H1 (cell line): ENCODE measurements at regions not wholly inside any gene's neighbourhood (a gene's known extent, or its start where the extent isn't known, plus 50 kb on each side); places are given as distances from the start of the nearest gene placed in this dataset.

Source experiments
- CTBP2 ChIP-seq: IDR thresholded peaks from 2 replicates; pipeline ENCODE4 v1.7.0; 2011; ENCODE audit warnings: borderline replicate concordance, mild to moderate bottlenecking, moderate library complexity, mixed read lengths, low read length; ENCODE audit not compliant: insufficient read depth, insufficient read length
- CTCF ChIP-seq, 3 experiments: IDR thresholded peaks; 1 replicate in 2 of 3; 2 replicates in 1 of 3; pipeline versions ENCODE4 v1.5.1 to v1.6.1; 2011; ENCODE audit warnings: low read length in 3 of 3, mild to moderate bottlenecking in 3 of 3, inconsistent platforms in 2 of 3, low read depth in 1 of 3, moderate library complexity in 1 of 3; ENCODE audit not compliant: insufficient read depth in 1 of 3; ENCODE audit errors: control extremely low read depth in 1 of 3
- E2F6 ChIP-seq: IDR thresholded peaks from 2 replicates; pipeline ENCODE4 v1.6.1; 2012; ENCODE audit warnings: inconsistent platforms
- GABPA ChIP-seq: IDR thresholded peaks from 2 replicates; pipeline ENCODE4 v1.6.1; 2011; ENCODE audit warnings: mild to moderate bottlenecking, low read length, moderate library complexity, borderline replicate concordance; ENCODE audit not compliant: insufficient read depth
- JUND ChIP-seq: IDR thresholded peaks from 2 replicates; pipeline ENCODE4 v1.6.1; 2011; ENCODE audit warnings: mild to moderate bottlenecking, improper control_type of control experiment, low read length
- MAFK ChIP-seq: IDR thresholded peaks from 2 replicates; pipeline ENCODE4 v1.6.1; 2012; ENCODE audit warnings: low read depth, mild to moderate bottlenecking, improper control_type of control experiment, low read length
- PHF8 ChIP-seq: fragments of 200-600 bp; sonication (generic); conservative IDR thresholded peaks from 2 replicates; pipeline ENCODE4 v1.7.1; 2012; ENCODE audit warnings: low read depth, mild to moderate bottlenecking, inconsistent platforms, low read length, moderate library complexity
- POLR2AphosphoS5 ChIP-seq: IDR thresholded peaks from 2 replicates; pipeline ENCODE4 v1.6.1; 2011; ENCODE audit warnings: low read depth, low read length
- RFX5 ChIP-seq: IDR thresholded peaks from 2 replicates; pipeline ENCODE4 v1.6.1; 2011; ENCODE audit warnings: low read depth, low read length, improper control_type of control experiment, borderline replicate concordance
- YY1 ChIP-seq: IDR thresholded peaks from 2 replicates; pipeline ENCODE4 v1.6.1; 2011; ENCODE audit warnings: low read depth, mild to moderate bottlenecking, low read length

- TF ChIP-seq PHF8 (no peak), CTCF (IDR thresholded peaks at IDR 0.05; ENCODE audit: control extremely low read depth in 1 of 3, insufficient read depth in 1 of 3, low read depth in 1 of 3, low read length in 3 of 3) (no peak), GABPA (no peak), E2F6 (no peak), RFX5 (no peak), CTBP2 (no peak), JUND (no peak), YY1 (no peak), MAFK (no peak), POLR2AphosphoS5 (no peak)
Measured at GRCh38 chr7:108684629-108685028, 115.0 kb downstream of the DNAJB9 start.
